ENCODE measurements at regions not wholly inside any gene's neighbourhood (a gene's known extent, or its start where the extent isn't known, plus 50 kb on each side); places are given as distances from the start of the nearest gene placed in this dataset.
A peak's percentile ranks its signal among the peaks of the same experiment; 100 is the strongest.

DNA sequence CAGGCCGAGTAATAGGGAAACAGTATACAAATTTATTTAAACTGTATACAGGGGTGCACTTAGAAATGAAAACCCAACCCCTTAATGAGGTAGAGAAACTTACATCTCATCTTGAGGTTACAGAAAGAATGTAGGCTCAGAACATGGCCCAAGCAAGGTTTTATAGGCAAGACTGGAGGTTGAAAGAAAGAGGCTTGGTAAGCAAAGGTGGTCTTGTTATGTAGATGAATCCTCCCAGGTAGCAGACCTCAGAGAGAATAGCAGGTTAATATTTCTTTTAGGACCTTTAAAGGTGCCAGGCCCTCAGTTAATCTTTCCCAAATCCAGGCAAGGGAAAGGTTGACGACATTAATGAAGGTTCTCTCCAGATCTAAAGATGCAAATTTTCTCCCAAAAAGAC is 1466.8 kb upstream of the PRR20A start:
- CTCF ChIA-PET: interaction anchor here (0.6 kb wide), 1 partner anchor 69 kb away, joined by 3 read pairs; no protein-coding TSS in a partner anchor
- no peak for TF ChIP-seq NFRKB (IDR thresholded peaks at IDR 0.05)
- no peak for TF ChIP-seq ARNT (IDR thresholded peaks at IDR 0.05)
- DNase-seq (ENCODE audit: extremely low spot score): no peak
- POLR2A ChIA-PET: no interaction called here

DNA sequence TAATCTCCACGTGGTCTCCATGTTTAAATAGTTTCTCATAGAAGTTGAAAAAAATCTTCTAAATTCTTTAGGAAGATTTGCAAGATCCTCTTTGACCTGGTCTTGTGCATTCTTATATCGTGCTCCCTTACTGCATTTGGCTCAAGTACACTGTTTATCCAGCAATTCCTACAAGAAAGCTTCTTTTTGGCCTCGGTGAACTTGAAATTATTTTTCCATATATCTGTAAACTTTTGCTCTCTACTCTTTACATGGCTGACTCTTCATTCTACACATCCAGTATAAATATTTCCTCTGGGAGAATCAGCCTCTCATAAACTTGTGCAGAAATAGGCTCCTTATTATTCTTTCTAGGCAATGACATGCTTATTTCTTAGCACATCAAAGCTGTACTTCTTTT is 1457.9 kb upstream of the PRR20A start:
- CTCF ChIA-PET: no interaction called here

DNA sequence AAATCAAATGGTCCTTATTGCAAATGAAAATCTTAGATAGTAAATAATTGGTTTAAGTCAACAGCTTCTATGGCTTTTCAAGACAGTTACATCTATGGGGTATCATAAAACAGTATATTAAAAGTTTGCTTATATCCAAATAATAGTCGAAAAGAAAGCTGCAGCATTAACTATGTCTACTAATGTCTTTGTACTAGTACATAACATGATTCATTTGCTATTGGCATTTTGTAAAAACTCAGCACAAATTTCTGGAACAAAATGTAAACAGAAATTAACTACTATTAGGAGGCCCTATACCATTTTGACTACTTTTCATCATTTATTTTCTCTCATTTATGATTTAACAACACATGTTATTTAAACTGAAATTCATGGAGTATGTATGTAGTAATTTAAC is 1435.2 kb upstream of the PRR20A start:
- no peak for DNase-seq (ENCODE audit: extremely low spot score)
- no peak for TF ChIP-seq ELF4 (IDR thresholded peaks at IDR 0.05)
- TF ChIP-seq LEF1 (IDR thresholded peaks at IDR 0.05; ENCODE audit: borderline replicate concordance): no peak
- TF ChIP-seq ZNF384 (IDR thresholded peaks at IDR 0.05): no peak
- TF ChIP-seq FOXM1 (IDR thresholded peaks at IDR 0.05; ENCODE audit: borderline replicate concordance): no peak
- TF ChIP-seq TARDBP (IDR thresholded peaks at IDR 0.05): no peak
- TF ChIP-seq L3MBTL2 (conservative IDR thresholded peaks at IDR 0.05): no peak
- no peak for TF ChIP-seq SUZ12 (IDR thresholded peaks at IDR 0.05)
- TF ChIP-seq ARNT (IDR thresholded peaks at IDR 0.05): no peak
- TF ChIP-seq BHLHE40 (IDR thresholded peaks at IDR 0.05; ENCODE audit: borderline replicate concordance): no peak
- TF ChIP-seq CTBP1 (IDR thresholded peaks at IDR 0.05; ENCODE audit: borderline replicate concordance): no peak
- TF ChIP-seq, protein P1, sequence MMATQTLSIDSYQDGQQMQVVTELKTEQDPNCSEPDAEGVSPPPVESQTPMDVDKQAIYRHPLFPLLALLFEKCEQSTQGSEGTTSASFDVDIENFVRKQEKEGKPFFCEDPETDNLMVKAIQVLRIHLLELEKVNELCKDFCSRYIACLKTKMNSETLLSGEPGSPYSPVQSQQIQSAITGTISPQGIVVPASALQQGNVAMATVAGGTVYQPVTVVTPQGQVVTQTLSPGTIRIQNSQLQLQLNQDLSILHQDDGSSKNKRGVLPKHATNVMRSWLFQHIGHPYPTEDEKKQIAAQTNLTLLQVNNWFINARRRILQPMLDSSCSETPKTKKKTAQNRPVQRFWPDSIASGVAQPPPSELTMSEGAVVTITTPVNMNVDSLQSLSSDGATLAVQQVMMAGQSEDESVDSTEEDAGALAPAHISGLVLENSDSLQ (IDR thresholded peaks at IDR 0.05): no peak
- ChIA-PET CTCF (no interaction called here), POLR2A (no interaction called here)

More for the DNA sequence above, 1457.9 kb upstream of the PRR20A start:
- POLR2A ChIA-PET: no interaction called here
- TF ChIP-seq, protein P1 (IDR thresholded peaks at IDR 0.05): no peak
- no peak for TF ChIP-seq SUZ12 (IDR thresholded peaks at IDR 0.05)
- TF ChIP-seq FOXK2 (IDR thresholded peaks at IDR 0.05): no peak
- TF ChIP-seq BHLHE40 (IDR thresholded peaks at IDR 0.05; ENCODE audit: borderline replicate concordance): no peak
- TF ChIP-seq ELF4 (IDR thresholded peaks at IDR 0.05): no peak
- no peak for TF ChIP-seq CTBP1 (IDR thresholded peaks at IDR 0.05; ENCODE audit: borderline replicate concordance)
- TF ChIP-seq SP1 (IDR thresholded peaks at IDR 0.05): no peak
- no peak for TF ChIP-seq TARDBP (IDR thresholded peaks at IDR 0.05)
- no peak for TF ChIP-seq LEF1 (IDR thresholded peaks at IDR 0.05; ENCODE audit: borderline replicate concordance)
- TF ChIP-seq ARNT (IDR thresholded peaks at IDR 0.05): no peak
- no peak for TF ChIP-seq NFRKB (IDR thresholded peaks at IDR 0.05)
- no peak for TF ChIP-seq HDGF (IDR thresholded peaks at IDR 0.05; ENCODE audit: borderline replicate concordance)
- TF ChIP-seq L3MBTL2 (conservative IDR thresholded peaks at IDR 0.05): no peak
- TF ChIP-seq FOXA1 (IDR thresholded peaks at IDR 0.05): no peak
- no peak for TF ChIP-seq ZNF384 (IDR thresholded peaks at IDR 0.05)
- no peak for TF ChIP-seq FOXM1 (IDR thresholded peaks at IDR 0.05; ENCODE audit: borderline replicate concordance)
- no peak for DNase-seq (ENCODE audit: extremely low spot score)

GRCh38 chr13:55705971-55706370 is 1434.7 kb upstream of the PRR20A start:
- POLR2A ChIA-PET: no interaction called here
- no peak for DNase-seq (ENCODE audit: extremely low spot score)
- TF ChIP-seq L3MBTL2 (conservative IDR thresholded peaks at IDR 0.05) (no peak), FOXK2 (IDR thresholded peaks at IDR 0.05) (no peak), BHLHE40 (IDR thresholded peaks at IDR 0.05; ENCODE audit: borderline replicate concordance) (no peak), SUZ12 (IDR thresholded peaks at IDR 0.05) (no peak), HDGF (IDR thresholded peaks at IDR 0.05; ENCODE audit: borderline replicate concordance) (no peak), SP1 (IDR thresholded peaks at IDR 0.05) (no peak), ELF4 (IDR thresholded peaks at IDR 0.05) (no peak)

GRCh38 chr13:55714120-55714519 is 1426.6 kb upstream of the PRR20A start:
- DNase-seq (ENCODE audit: extremely low spot score): no peak
- CTCF ChIA-PET: no interaction called here
- TF ChIP-seq BHLHE40 (IDR thresholded peaks at IDR 0.05; ENCODE audit: borderline replicate concordance) (no peak), CTBP1 (IDR thresholded peaks at IDR 0.05; ENCODE audit: borderline replicate concordance) (no peak), ZNF384 (IDR thresholded peaks at IDR 0.05) (no peak), FOXK2 (IDR thresholded peaks at IDR 0.05) (no peak), HDGF (IDR thresholded peaks at IDR 0.05; ENCODE audit: borderline replicate concordance) (no peak), FOXM1 (IDR thresholded peaks at IDR 0.05; ENCODE audit: borderline replicate concordance) (no peak), NFRKB (IDR thresholded peaks at IDR 0.05) (no peak), LEF1 (IDR thresholded peaks at IDR 0.05; ENCODE audit: borderline replicate concordance) (no peak), SUZ12 (IDR thresholded peaks at IDR 0.05) (no peak), ARNT (IDR thresholded peaks at IDR 0.05) (no peak)
- TF ChIP-seq, protein P1 (IDR thresholded peaks at IDR 0.05): no peak
- POLR2A ChIA-PET: no interaction called here

More at GRCh38 chr13:55705971-55706370, 1434.7 kb upstream of the PRR20A start:
- CTCF ChIA-PET: no interaction called here

- CTCF ChIA-PET: no interaction called here
- no peak for TF ChIP-seq NFRKB (IDR thresholded peaks at IDR 0.05)
- TF ChIP-seq SP1 (IDR thresholded peaks at IDR 0.05): no peak
- DNase-seq (ENCODE audit: extremely low spot score): no peak
- POLR2A ChIA-PET: interaction anchor here (0.7 kb wide), 1 partner anchor 51 kb away, joined by 3 read pairs; no protein-coding TSS in a partner anchor
These were observed 1413.0 kb upstream of the PRR20A start for GRCh38 chr13:55727683-55728082.

GRCh38 chr13:55728247-55728646 is 1412.5 kb upstream of the PRR20A start:
- ChIA-PET POLR2A (no interaction called here), CTCF (no interaction called here)
- DNase-seq (ENCODE audit: extremely low spot score): peak; percentile 9
- TF ChIP-seq BHLHE40 (IDR thresholded peaks at IDR 0.05; ENCODE audit: borderline replicate concordance) (no peak), ARNT (IDR thresholded peaks at IDR 0.05) (0 out of 2 replicates have a peak, but pooled peaks have one; percentile 23), TARDBP (IDR thresholded peaks at IDR 0.05) (no peak), CTBP1 (IDR thresholded peaks at IDR 0.05; ENCODE audit: borderline replicate concordance) (peak; percentile 91; the same call in 1 of the 2 replicates), LEF1 (IDR thresholded peaks at IDR 0.05; ENCODE audit: borderline replicate concordance) (no peak), FOXM1 (IDR thresholded peaks at IDR 0.05; ENCODE audit: borderline replicate concordance) (peak; percentile 9; the same call in 1 of the 2 replicates)
- TF ChIP-seq, protein P1 (IDR thresholded peaks at IDR 0.05): peak; percentile 69
